ENCODE measurements at regions not wholly inside any gene's neighbourhood (a gene's known extent, or its start where the extent isn't known, plus 50 kb on each side); places are given as distances from the start of the nearest gene placed in this dataset.

- no peak for DNase-seq
Observed at GRCh38 chr20:40265825-40266533, 423.1 kb downstream of the MAFB start.

- no peak for DNase-seq
Observed at GRCh38 chr20:40262219-40262618, 426.8 kb downstream of the MAFB start.

GRCh38 chr20:40258931-40259330, 430.1 kb downstream of the MAFB start:
- DNase-seq: no peak

- no peak for DNase-seq
Observed at GRCh38 chr20:40257763-40258162, 431.3 kb downstream of the MAFB start.

- DNase-seq: no peak
Observed at GRCh38 chr20:40255365-40255764, 433.7 kb downstream of the MAFB start.

GRCh38 chr20:40254023-40254772, 434.8 kb downstream of the MAFB start:
- no peak for DNase-seq

- DNase-seq: peak; percentile 37
Observed at GRCh38 chr20:40251284-40251932, 437.6 kb downstream of the MAFB start.

- DNase-seq: no peak
Observed at GRCh38 chr20:40249805-40250204, 439.2 kb downstream of the MAFB start.

GRCh38 chr20:40245829-40246228, 443.2 kb downstream of the MAFB start:
- DNase-seq: no peak

- DNase-seq: no peak
Observed at GRCh38 chr20:40244286-40244685, 444.8 kb downstream of the MAFB start.

- no peak for DNase-seq
Observed at GRCh38 chr20:40241596-40242343, 447.3 kb downstream of the MAFB start.

GRCh38 chr20:40238511-40238910, 450.5 kb downstream of the MAFB start:
- no peak for DNase-seq

- no peak for DNase-seq
Observed at GRCh38 chr20:40234593-40234992, 454.4 kb downstream of the MAFB start.

GRCh38 chr20:40233406-40233805, 455.6 kb downstream of the MAFB start:
- DNase-seq: no peak

- no peak for DNase-seq
Observed at GRCh38 chr20:40232756-40233155, 456.3 kb downstream of the MAFB start.

GRCh38 chr20:40232273-40232672, 456.8 kb downstream of the MAFB start:
- DNase-seq: no peak

GRCh38 chr20:40230486-40230885, 458.6 kb downstream of the MAFB start:
- no peak for DNase-seq

GRCh38 chr20:40225596-40225995, 463.4 kb downstream of the MAFB start:
- no peak for DNase-seq

GRCh38 chr20:40223810-40224209, 465.2 kb downstream of the MAFB start:
- no peak for DNase-seq

- no peak for DNase-seq
Observed at GRCh38 chr20:40218971-40219370, 470.1 kb downstream of the MAFB start.

GRCh38 chr20:40218316-40218969, 470.6 kb downstream of the MAFB start:
- DNase-seq: no peak

GRCh38 chr20:40207655-40208054, 481.4 kb downstream of the MAFB start:
- DNase-seq: no peak

- DNase-seq: no peak
Observed at GRCh38 chr20:40205971-40206370, 483.1 kb downstream of the MAFB start.
